ENCODE measurements at regions not wholly inside any gene's neighbourhood (a gene's known extent, or its start where the extent isn't known, plus 50 kb on each side); places are given as distances from the start of the nearest gene placed in this dataset.

DNA sequence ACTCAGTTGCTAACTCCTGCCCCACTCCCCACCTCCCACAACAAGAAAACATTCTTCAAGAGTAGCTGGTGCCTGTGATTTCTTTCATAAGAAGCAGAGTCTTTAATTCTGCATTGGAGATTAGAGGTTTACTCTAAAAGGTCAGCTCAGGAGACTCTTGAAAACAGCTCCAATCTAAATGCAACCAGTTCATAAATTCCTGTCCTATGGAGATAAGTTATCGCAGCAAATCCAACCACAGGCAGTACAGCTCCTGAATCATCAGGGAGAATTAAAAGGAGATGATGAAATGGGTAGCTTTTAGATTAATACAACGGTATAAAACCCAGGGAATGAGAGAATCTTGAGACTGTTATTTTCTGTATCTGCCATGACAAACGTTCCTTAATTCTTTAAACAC, 130.7 kb downstream of the SOCS6 start:
- TF ChIP-seq CTCF (IDR thresholded peaks at IDR 0.05; ENCODE audit: low read depth, low read length, missing control alignments) = no peak
- H3K4me3 ChIP-seq (replicated peaks; ENCODE audit: low read depth, low read length) = no peak overlapping the region
- DNase-seq (ENCODE audit: extremely low read depth, low read depth) = no peak

- no peak for DNase-seq (ENCODE audit: extremely low read depth, low read depth)
- H3K4me3 ChIP-seq (replicated peaks; ENCODE audit: low read depth, low read length) = no peak overlapping the region
- TF ChIP-seq CTCF (IDR thresholded peaks at IDR 0.05; ENCODE audit: low read depth, low read length, missing control alignments) = no peak
These were observed 129.9 kb downstream of the SOCS6 start for GRCh38 chr18:70418546-70419311.

DNA sequence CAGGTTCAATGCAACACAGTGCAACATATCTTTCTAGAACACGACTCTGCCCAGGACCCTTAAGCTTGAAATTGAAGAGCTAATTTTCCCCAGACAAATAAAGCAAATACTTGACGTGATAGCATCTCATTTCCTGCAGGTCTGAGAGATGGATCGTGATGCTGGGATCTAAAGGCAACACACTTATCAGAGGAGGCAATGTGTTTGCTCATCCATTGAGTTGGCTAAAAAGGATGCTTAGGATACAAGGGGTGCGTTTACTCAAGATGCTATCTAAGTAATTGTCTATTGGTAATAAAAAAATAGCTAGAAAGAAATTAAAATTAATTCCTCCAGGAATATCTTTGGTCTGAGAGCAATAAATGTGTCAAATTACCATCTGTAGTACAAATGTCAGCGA, 129.0 kb downstream of the SOCS6 start:
- DNase-seq (ENCODE audit: extremely low read depth, low read depth) = no peak
- no peak overlapping the region for H3K4me3 ChIP-seq (replicated peaks; ENCODE audit: low read depth, low read length)
- no peak for TF ChIP-seq CTCF (IDR thresholded peaks at IDR 0.05; ENCODE audit: low read depth, low read length, missing control alignments)

DNA sequence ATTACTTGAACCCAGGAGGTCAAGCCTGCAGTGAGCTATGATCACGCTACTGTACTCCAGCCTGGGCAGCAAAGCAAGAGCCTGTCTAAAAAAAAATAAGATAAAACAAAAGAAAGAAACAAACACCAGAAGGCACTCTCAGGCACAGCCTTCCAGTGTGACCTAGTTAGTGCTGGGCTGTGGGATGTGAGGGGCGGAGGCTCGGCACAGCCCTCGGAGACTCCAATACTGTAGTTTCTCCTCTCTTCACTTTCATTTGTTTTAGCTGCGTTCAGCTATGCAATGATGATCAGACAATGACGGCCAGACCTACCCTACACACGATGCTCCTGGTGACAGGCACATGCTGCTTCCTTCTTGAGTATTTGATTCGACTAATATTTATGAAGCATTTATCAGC, 127.7 kb downstream of the SOCS6 start:
- no peak for DNase-seq (ENCODE audit: extremely low read depth, low read depth)
- no peak for TF ChIP-seq CTCF (IDR thresholded peaks at IDR 0.05; ENCODE audit: low read depth, low read length, missing control alignments)

GRCh38 chr18:70415823-70416488, 127.1 kb downstream of the SOCS6 start:
- no peak overlapping the region for H3K4me3 ChIP-seq (replicated peaks; ENCODE audit: low read depth, low read length)
- no peak for DNase-seq (ENCODE audit: extremely low read depth, low read depth)
- no peak for TF ChIP-seq CTCF (IDR thresholded peaks at IDR 0.05; ENCODE audit: low read depth, low read length, missing control alignments)

More for the DNA sequence above, 127.7 kb downstream of the SOCS6 start:
- H3K4me3 ChIP-seq (replicated peaks; ENCODE audit: low read depth, low read length) = no peak overlapping the region

DNA sequence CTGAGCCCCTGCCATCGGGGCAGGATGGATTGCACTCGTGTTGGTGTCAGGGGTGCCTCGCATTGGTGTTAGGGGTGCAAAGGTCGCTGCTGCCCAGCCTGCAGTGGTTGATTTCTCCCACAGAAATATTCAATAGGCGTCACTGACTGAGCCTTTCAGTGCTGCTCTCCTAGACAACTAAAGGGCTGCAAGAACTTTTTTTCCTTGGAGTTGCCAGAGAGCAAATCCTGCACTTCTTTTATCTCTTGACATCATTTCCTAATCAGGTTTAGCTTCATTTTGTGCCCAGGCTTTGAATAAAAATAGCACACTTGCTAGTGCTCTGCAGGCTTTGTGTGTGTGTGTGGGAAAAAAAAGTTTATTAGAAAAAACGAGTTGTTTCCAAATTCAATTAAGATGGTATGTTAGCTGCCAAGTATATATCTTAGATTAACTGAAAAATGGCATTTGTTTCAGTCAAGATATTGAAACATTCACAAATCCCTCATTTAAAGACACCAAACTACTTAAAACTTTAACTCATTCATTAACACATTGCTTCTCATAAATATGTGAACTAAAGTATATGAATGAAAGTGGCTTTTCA, 125.6 kb downstream of the SOCS6 start:
- TF ChIP-seq CTCF (IDR thresholded peaks at IDR 0.05; ENCODE audit: low read depth, low read length, missing control alignments) = no peak
- no peak for DNase-seq (ENCODE audit: extremely low read depth, low read depth)
- no peak overlapping the region for H3K4me3 ChIP-seq (replicated peaks; ENCODE audit: low read depth, low read length)
